ENCODE measurements at regions not wholly inside any gene's neighbourhood (a gene's known extent, or its start where the extent isn't known, plus 50 kb on each side); places are given as distances from the start of the nearest gene placed in this dataset.

GRCh38 chr2:17251171-17251570 is 267.1 kb downstream of the RAD51AP2 start (continued):
- no peak for TF ChIP-seq EP300 (IDR thresholded peaks at IDR 0.05; ENCODE audit: borderline replicate concordance in 1 of 2, control insufficient read depth in 1 of 2, low read depth in 2 of 2, low read length in 2 of 2)
- no peak for TF ChIP-seq ZNF274 (IDR thresholded peaks at IDR 0.05; ENCODE audit: insufficient read depth, insufficient read length)
- TF ChIP-seq SP1 (IDR thresholded peaks at IDR 0.05; ENCODE audit: low read depth, low read length), result no peak
- no peak for TF ChIP-seq TCF3 (IDR thresholded peaks at IDR 0.05; ENCODE audit: borderline replicate concordance, insufficient read depth, low read depth, low read length)
- no peak for TF ChIP-seq ELK1 (IDR thresholded peaks at IDR 0.05; ENCODE audit: low read depth, low read length)

GRCh38 chr2:17249249-17249648 is 269.0 kb downstream of the RAD51AP2 start:
- H2AFZ ChIP-seq (ENCODE audit: control insufficient read depth, low read depth, low read length), result no peak overlapping the region
- no peak for ATAC-seq
- 45% methylated on average over 7 of the region's 7 CpGs for WGBS (ENCODE audit: insufficient coverage, insufficient replicate concordance, low lambda C conversion rate, missing lambda C conversion rate)
- TF ChIP-seq ZBED1 (IDR thresholded peaks at IDR 0.05; ENCODE audit: borderline replicate concordance), result no peak
- no peak for TF ChIP-seq NRF1 (conservative IDR thresholded peaks at IDR 0.05; ENCODE audit: low read depth, low read length)
- TF ChIP-seq, protein P1, sequence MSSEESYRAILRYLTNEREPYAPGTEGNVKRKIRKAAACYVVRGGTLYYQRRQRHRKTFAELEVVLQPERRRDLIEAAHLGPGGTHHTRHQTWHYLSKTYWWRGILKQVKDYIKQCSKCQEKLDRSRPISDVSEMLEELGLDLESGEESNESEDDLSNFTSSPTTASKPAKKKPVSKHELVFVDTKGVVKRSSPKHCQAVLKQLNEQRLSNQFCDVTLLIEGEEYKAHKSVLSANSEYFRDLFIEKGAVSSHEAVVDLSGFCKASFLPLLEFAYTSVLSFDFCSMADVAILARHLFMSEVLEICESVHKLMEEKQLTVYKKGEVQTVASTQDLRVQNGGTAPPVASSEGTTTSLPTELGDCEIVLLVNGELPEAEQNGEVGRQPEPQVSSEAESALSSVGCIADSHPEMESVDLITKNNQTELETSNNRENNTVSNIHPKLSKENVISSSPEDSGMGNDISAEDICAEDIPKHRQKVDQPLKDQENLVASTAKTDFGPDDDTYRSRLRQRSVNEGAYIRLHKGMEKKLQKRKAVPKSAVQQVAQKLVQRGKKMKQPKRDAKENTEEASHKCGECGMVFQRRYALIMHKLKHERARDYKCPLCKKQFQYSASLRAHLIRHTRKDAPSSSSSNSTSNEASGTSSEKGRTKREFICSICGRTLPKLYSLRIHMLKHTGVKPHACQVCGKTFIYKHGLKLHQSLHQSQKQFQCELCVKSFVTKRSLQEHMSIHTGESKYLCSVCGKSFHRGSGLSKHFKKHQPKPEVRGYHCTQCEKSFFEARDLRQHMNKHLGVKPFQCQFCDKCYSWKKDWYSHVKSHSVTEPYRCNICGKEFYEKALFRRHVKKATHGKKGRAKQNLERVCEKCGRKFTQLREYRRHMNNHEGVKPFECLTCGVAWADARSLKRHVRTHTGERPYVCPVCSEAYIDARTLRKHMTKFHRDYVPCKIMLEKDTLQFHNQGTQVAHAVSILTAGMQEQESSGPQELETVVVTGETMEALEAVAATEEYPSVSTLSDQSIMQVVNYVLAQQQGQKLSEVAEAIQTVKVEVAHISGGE (CRISPR knock-in tag; IDR thresholded peaks at IDR 0.05), result no peak
- TF ChIP-seq, protein P2, sequence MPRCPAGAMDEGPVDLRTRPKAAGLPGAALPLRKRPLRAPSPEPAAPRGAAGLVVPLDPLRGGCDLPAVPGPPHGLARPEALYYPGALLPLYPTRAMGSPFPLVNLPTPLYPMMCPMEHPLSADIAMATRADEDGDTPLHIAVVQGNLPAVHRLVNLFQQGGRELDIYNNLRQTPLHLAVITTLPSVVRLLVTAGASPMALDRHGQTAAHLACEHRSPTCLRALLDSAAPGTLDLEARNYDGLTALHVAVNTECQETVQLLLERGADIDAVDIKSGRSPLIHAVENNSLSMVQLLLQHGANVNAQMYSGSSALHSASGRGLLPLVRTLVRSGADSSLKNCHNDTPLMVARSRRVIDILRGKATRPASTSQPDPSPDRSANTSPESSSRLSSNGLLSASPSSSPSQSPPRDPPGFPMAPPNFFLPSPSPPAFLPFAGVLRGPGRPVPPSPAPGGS (IDR thresholded peaks at IDR 0.05; ENCODE audit: borderline replicate concordance, insufficient read depth, low read depth, low read length, poor library complexity, severe bottlenecking), result no peak
- no peak for TF ChIP-seq EGR1 (IDR thresholded peaks at IDR 0.05; ENCODE audit: borderline replicate concordance in 1 of 2, low read depth in 2 of 2, low read length in 2 of 2)
- TF ChIP-seq NFXL1 (IDR thresholded peaks at IDR 0.05; ENCODE audit: borderline replicate concordance), result no peak
- no peak for TF ChIP-seq SIX5 (IDR thresholded peaks at IDR 0.05; ENCODE audit: low read depth, low read length, severe bottlenecking)
- TF ChIP-seq ZNF622 (IDR thresholded peaks at IDR 0.05), result no peak
- no peak for TF ChIP-seq IRF3 (IDR thresholded peaks at IDR 0.05)
- TF ChIP-seq, protein P3, sequence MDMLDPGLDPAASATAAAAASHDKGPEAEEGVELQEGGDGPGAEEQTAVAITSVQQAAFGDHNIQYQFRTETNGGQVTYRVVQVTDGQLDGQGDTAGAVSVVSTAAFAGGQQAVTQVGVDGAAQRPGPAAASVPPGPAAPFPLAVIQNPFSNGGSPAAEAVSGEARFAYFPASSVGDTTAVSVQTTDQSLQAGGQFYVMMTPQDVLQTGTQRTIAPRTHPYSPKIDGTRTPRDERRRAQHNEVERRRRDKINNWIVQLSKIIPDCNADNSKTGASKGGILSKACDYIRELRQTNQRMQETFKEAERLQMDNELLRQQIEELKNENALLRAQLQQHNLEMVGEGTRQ (IDR thresholded peaks at IDR 0.05; ENCODE audit: borderline replicate concordance, low read depth, low read length), result no peak

More at GRCh38 chr2:17249249-17249648, 269.0 kb downstream of the RAD51AP2 start:
- CTCF ChIA-PET, result no interaction called here
- BruUV-seq (replicated peaks), result no TSS peak
- no peak for FAIRE-seq
- H3K4me1 ChIP-seq (ENCODE audit: control insufficient read depth, insufficient read depth, low read length), result no peaks in the 10 kb centered on the region
- no peak overlapping the region for H3K4me3 ChIP-seq
- no peaks in the 10 kb centered on the region; a peak in 1 of 4 replicates for H3K27me3 ChIP-seq (replicated peaks in 1 of 2; ENCODE audit: control insufficient read depth in 2 of 2, insufficient read depth in 2 of 2, low read length in 1 of 2)
- SMC1A ChIA-PET (ENCODE audit: uncharacterized antibody, unreplicated experiment), result interaction anchor here (0.7 to 1.4 kb wide), 2 partner anchors 61 to 316 kb away, joined by 3 read pairs; no protein-coding TSS in a partner anchor
- H3K36me3 ChIP-seq (ENCODE audit: control insufficient read depth in 2 of 2, insufficient read depth in 2 of 2, low read length in 1 of 2), result no peaks in the 10 kb centered on the region
- RAD21 ChIA-PET (ENCODE audit: unreplicated experiment), result no interaction called here
- H3K9me3 ChIP-seq (replicated peaks; ENCODE audit: control insufficient read depth, insufficient read depth, low read length), result no peaks in the 10 kb centered on the region
- no peaks in the 10 kb centered on the region for H3K79me2 ChIP-seq (ENCODE audit: control insufficient read depth, insufficient read depth, low read length)
- H3K9ac ChIP-seq (ENCODE audit: control insufficient read depth, insufficient read depth, low read length), result no peak overlapping the region
- no peak overlapping the region for H3K27ac ChIP-seq (ENCODE audit: control insufficient read depth, insufficient read depth)
- no peaks in the 10 kb centered on the region for H4K20me1 ChIP-seq (ENCODE audit: control insufficient read depth, insufficient read depth)
- POLR2A ChIA-PET, result no interaction called here
- no peak overlapping the region for H3K4me2 ChIP-seq (ENCODE audit: control insufficient read depth, insufficient read depth)
- in situ Hi-C loops (cut with MboI), result no loop called here
- DNase-seq (ENCODE audit: low read depth, low spot score), result no peak
- intact Hi-C loops (cut with micrococcal nuclease; ENCODE audit: unreplicated experiment), result no loop called here
